ENCODE measurements at regions not wholly inside any gene's neighbourhood (a gene's known extent, or its start where the extent isn't known, plus 50 kb on each side); places are given as distances from the start of the nearest gene placed in this dataset.

DNA sequence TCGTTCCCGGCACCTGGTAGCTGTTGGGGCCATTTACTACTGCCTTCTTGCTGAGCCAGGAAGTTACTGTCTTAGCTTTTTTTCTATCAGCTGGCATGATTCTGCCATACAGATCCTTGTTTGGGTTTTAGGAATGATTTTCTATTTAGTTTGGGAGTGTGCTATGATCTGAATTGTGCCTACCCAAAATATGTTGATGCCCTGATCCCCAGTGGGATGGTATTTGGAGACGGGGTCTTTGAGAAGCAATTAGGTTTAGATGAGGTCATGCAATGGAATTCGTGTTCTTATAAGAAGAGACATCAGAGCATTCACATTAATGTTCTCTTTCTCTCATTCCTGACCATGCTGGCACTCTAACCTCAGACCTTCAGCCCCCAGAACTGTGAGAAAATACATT lies 59.4 kb upstream of the HS3ST2 start:
- ChIA-PET CTCF (no interaction called here), POLR2A (no interaction called here)
- H3K4me3 ChIP-seq (ENCODE audit: low read depth, low read length): no peak overlapping the region
- DNase-seq (ENCODE audit: low read depth, low spot score): no peak
- TF ChIP-seq, protein P1, sequence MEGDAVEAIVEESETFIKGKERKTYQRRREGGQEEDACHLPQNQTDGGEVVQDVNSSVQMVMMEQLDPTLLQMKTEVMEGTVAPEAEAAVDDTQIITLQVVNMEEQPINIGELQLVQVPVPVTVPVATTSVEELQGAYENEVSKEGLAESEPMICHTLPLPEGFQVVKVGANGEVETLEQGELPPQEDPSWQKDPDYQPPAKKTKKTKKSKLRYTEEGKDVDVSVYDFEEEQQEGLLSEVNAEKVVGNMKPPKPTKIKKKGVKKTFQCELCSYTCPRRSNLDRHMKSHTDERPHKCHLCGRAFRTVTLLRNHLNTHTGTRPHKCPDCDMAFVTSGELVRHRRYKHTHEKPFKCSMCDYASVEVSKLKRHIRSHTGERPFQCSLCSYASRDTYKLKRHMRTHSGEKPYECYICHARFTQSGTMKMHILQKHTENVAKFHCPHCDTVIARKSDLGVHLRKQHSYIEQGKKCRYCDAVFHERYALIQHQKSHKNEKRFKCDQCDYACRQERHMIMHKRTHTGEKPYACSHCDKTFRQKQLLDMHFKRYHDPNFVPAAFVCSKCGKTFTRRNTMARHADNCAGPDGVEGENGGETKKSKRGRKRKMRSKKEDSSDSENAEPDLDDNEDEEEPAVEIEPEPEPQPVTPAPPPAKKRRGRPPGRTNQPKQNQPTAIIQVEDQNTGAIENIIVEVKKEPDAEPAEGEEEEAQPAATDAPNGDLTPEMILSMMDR (IDR thresholded peaks at IDR 0.05; ENCODE audit: insufficient read depth, low read length, missing control alignments): no peak

DNA sequence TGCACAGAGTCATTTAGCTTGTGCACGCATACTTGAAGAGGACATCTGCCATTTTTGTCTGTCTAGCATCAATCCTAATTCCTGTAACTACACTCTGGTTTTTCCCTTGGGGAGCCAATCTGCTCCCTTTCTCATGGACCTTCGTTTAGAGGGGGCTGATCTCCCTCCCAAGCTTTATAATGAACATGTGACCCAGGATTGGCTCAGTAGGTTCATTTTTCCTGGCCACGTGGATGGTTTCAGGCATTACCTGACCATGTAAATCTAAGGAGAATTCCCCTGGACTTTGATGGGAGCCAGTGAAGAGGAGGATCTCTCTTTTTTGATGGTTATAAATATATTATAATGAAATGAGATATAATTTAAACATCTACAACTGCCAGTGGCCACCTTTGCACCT lies 56.8 kb upstream of the HS3ST2 start:
- DNase-seq (ENCODE audit: low read depth, low spot score): no peak
- ChIA-PET POLR2A (no interaction called here), CTCF (no interaction called here)
- H3K4me3 ChIP-seq (ENCODE audit: low read depth, low read length): no peak overlapping the region
- TF ChIP-seq, protein P1 (IDR thresholded peaks at IDR 0.05; ENCODE audit: insufficient read depth, low read length, missing control alignments): no peak

DNA sequence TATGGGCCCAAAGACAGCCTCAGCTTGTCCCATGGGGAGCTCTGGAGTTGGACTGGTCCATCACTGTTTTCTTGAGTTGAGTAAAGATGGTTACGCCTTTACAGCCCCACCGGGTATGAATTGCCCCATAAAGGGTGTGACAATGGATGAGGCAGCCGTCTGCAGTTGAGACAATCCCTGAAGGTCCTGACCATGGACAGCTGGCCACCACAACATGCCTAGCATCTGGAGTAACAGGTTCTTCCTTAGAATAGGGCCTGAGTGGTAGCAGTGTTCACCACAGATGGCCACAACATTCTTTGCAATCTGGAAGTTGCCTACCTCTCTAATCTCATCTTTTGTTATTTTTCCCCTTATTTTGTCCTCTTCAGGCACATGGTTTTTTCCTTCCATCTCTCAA lies 51.5 kb upstream of the HS3ST2 start:
- no peak for DNase-seq (ENCODE audit: low read depth, low spot score)
- TF ChIP-seq, protein P1 (IDR thresholded peaks at IDR 0.05; ENCODE audit: insufficient read depth, low read length, missing control alignments): no peak
- CTCF ChIA-PET: no interaction called here
- H3K4me3 ChIP-seq (ENCODE audit: low read depth, low read length): no peak overlapping the region
- POLR2A ChIA-PET: no interaction called here

DNA sequence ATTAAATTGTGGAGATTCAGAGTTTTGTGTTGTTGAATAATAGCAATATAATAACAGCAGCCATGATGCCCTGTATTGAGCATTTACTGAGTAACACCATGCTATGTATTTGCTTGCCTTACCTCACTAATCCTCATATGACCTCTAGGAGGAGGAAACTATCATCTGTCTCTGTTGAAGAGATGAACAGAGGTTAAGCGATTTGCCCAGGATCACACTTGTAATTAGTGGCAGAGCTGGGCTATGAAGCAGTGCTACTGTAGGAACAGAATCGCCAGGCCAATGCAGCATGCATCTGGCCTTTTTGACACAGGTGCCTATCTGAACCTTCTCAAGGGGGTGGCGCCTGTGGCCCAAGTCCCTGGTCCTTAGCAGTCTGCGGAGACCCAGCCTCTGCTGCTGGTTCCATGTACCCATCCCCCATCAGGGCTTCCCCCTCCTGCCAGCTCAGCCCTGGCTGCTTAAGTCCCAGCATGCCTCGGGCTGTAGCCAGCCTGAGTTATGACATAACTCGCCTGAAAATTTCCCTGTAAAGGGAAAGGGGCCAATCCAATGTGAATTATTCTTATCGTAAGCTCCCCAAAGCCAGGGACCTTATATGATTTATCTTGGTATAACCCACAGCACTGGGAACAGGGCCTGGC lies 50.4 kb upstream of the HS3ST2 start:
- POLR2A ChIA-PET: no interaction called here
- no peak for DNase-seq (ENCODE audit: low read depth, low spot score)
- no peak overlapping the region for H3K4me3 ChIP-seq (ENCODE audit: low read depth, low read length)
- TF ChIP-seq, protein P1 (IDR thresholded peaks at IDR 0.05; ENCODE audit: insufficient read depth, low read length, missing control alignments): no peak
- CTCF ChIA-PET: no interaction called here

All from AG04449 (cell line).